Uterus (tissue), 3 donors: ENCODE measurements at regions not wholly inside any gene's neighbourhood (a gene's known extent, or its start where the extent isn't known, plus 50 kb on each side); places are given as distances from the start of the nearest gene placed in this dataset.

ENCODE experiments used
- DNase-seq, 2 donors: peaks; one replicate each; pipeline ENCODE4 v3.0.0-alpha.2; 2019 to 2020
- H3K27ac ChIP-seq, 2 donors: fragments of 200-600 bp; sonication (generic); 1 replicate in 1 of 2; 2 replicates in 1 of 2; pipeline ENCODE4 v1.5.1; 2016 to 2018
- H3K27me3 ChIP-seq, 2 donors: fragments of 200-600 bp; sonication (generic); one replicate each; pipeline ENCODE4 v1.5.1; 2018 to 2019; ENCODE audit warnings: control low read depth in 1 of 2
- H3K36me3 ChIP-seq, 2 donors: fragments of 200-600 bp; sonication (generic); one replicate each; pipeline ENCODE4 v1.5.1; 2019; ENCODE audit warnings: control low read depth in 1 of 2
- H3K4me1 ChIP-seq, 2 donors: fragments of 200-600 bp; sonication (generic); one replicate each; pipeline ENCODE4 v1.5.1; 2018 to 2019; ENCODE audit warnings: control low read depth in 1 of 2
- H3K4me3 ChIP-seq, 2 donors: fragments of 200-600 bp; sonication (generic); 1 replicate in 1 of 2; 2 replicates in 1 of 2; pipeline ENCODE4 v1.5.1; 2018 to 2019; ENCODE audit warnings: mild to moderate bottlenecking in 1 of 2
- H3K9me3 ChIP-seq, 2 donors: fragments of 200-600 bp; sonication (generic); one replicate each; pipeline ENCODE4 v1.5.1; 2019; ENCODE audit warnings: control low read depth in 1 of 2
- CTCF ChIP-seq, 4 experiments: fragments of 200-600 bp in 2 of 4; fragments of 450-650 bp in 2 of 4; sonication (generic) in 2 of 4; IDR thresholded peaks; one replicate each; pipeline ENCODE4 v1.5.1; 2016 to 2019; ENCODE audit warnings: antibody characterized with exemption in 4 of 4, mild to moderate bottlenecking in 2 of 4, moderate library complexity in 1 of 4
- POLR2A ChIP-seq, 2 donors: fragments of 450-650 bp; IDR thresholded peaks; one replicate each; pipeline ENCODE4 v1.6.1; 2016; ENCODE audit warnings: antibody characterized with exemption in 2 of 2, mild to moderate bottlenecking in 1 of 2, moderate library complexity in 1 of 2
- intact Hi-C: fragments of 100-400 bp; cut with DNase I; formaldehyde crosslinking; loops from one replicate; pipeline ENCODE4 v1.15.1; 2023; ENCODE audit warnings: low total_unique reads
- donor health status: DM: yes; HTN: yes; CAD: no.

DNA sequence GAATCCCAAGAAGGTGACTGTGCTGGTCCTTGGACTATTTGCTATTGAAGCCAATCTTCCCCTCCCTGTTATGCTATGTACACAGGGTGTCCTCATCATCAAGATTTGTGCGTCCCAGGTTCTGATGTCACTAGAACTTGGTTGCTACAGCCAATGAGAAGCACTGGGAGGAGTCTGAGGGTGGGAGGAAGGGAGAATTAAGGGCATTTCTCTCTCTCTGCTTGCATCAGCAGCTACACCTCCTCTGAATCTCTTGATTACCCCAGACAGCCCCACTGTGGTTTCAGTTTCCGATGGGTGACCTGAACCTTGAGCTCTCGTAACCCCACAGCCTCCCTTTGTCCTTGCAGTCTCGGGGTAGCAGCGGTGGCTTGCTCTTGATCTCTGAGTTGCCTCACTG lies 212.4 kb upstream of the SESN3 start:
- no peak for DNase-seq
- intact Hi-C loops: no loop called here
- H3K27me3 ChIP-seq: no peaks in the 10 kb centered on the region

GRCh38 chr11:95442531-95443050 lies 211.6 kb upstream of the SESN3 start:
- Histone ChIP-seq H3K27me3 (no peaks in the 10 kb centered on the region), H3K9me3 (no peaks in the 10 kb centered on the region), H3K4me1 (no peaks in the 10 kb centered on the region), H3K27ac (no peak overlapping the region), H3K4me3 (no peak overlapping the region), H3K36me3 (no peaks in the 10 kb centered on the region)
- DNase-seq: no peak
- no peak for TF ChIP-seq CTCF (IDR thresholded peaks at IDR 0.05)
- TF ChIP-seq POLR2A (IDR thresholded peaks at IDR 0.05): no peak
- intact Hi-C loops: no loop called here

More for the DNA sequence above, 212.4 kb upstream of the SESN3 start:
- H3K4me1 ChIP-seq: no peaks in the 10 kb centered on the region
- no peak overlapping the region for H3K4me3 ChIP-seq
- no peaks in the 10 kb centered on the region for H3K36me3 ChIP-seq
- TF ChIP-seq POLR2A (IDR thresholded peaks at IDR 0.05): no peak
- TF ChIP-seq CTCF (IDR thresholded peaks at IDR 0.05): no peak
- no peaks in the 10 kb centered on the region for H3K9me3 ChIP-seq
- H3K27ac ChIP-seq: no peak overlapping the region

GRCh38 chr11:95435628-95436353 lies 204.8 kb upstream of the SESN3 start:
- intact Hi-C loops: no loop called here
- no peak for TF ChIP-seq POLR2A (IDR thresholded peaks at IDR 0.05)
- TF ChIP-seq CTCF (IDR thresholded peaks at IDR 0.05): no peak
- H3K36me3 ChIP-seq: no peaks in the 10 kb centered on the region
- no peaks in the 10 kb centered on the region for H3K27me3 ChIP-seq
- H3K4me1 ChIP-seq: no peaks in the 10 kb centered on the region
- no peak overlapping the region for H3K4me3 ChIP-seq
- no peaks in the 10 kb centered on the region for H3K9me3 ChIP-seq
- no peak for DNase-seq
- H3K27ac ChIP-seq: no peak overlapping the region

DNA sequence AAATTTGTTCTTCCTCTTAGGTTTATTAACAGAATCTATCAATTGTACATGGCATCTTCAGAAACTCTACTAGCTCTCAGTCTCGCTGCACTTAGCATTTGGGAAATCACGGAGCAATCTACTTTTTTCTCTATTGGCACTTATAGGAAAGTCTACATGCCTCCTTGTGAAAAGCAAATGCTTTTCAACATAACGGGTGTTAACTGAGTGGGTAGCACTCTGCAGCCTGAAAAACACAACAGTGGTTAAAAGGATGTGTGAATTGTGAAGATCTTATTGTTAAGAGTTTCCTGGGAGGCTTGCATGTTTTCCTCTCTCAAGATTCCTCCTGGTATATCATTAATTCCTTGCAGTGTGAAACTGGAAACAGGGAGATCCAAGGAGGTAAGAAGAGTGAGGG lies 204.2 kb upstream of the SESN3 start:
- Histone ChIP-seq H3K36me3 (no peaks in the 10 kb centered on the region), H3K9me3 (no peaks in the 10 kb centered on the region), H3K4me1 (no peaks in the 10 kb centered on the region), H3K4me3 (no peak overlapping the region), H3K27ac (no peak overlapping the region), H3K27me3 (no peaks in the 10 kb centered on the region)
- intact Hi-C loops: no loop called here
- no peak for TF ChIP-seq POLR2A (IDR thresholded peaks at IDR 0.05)
- TF ChIP-seq CTCF (IDR thresholded peaks at IDR 0.05): no peak
- DNase-seq: no peak

DNA sequence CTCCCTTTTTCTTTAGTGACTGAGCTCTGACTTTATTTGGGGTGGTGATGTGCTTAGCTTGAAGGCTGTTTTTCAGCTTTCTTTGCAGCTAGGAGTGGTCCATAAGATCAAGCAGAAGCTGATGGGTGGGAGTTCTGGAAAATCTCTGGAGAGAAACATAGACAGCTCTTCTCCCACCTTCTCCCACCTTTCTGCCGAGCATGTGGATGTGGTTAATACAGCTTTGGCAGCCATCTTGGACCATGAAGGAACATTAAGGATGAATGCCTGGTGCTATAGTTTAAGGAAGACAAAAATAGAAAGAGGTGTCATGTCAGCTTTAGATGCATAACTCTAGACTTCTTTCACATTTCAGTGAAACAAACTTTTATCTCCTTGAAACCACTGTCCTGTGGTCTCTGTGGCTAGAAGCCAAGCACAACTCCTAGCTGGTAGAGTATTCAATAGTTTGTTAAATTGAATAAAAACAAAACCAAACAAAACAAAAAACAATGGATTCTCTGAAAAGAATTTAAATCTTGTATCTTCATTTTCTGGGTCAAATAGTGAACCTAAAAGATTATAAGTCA lies 203.6 kb upstream of the SESN3 start:
- Histone ChIP-seq H3K36me3 (no peaks in the 10 kb centered on the region), H3K4me1 (no peaks in the 10 kb centered on the region), H3K27ac (no peak overlapping the region), H3K27me3 (no peaks in the 10 kb centered on the region), H3K9me3 (no peaks in the 10 kb centered on the region), H3K4me3 (no peak overlapping the region)
- DNase-seq: no peak
- TF ChIP-seq POLR2A (IDR thresholded peaks at IDR 0.05): no peak
- TF ChIP-seq CTCF (IDR thresholded peaks at IDR 0.05): no peak
- intact Hi-C loops: no loop called here
